Stimulated activated CD4-positive, alpha-beta T cell treated with anti-CD3 and anti-CD28 coated beads, Interleukin-4, amount 100 ng/mL, for 48 hours (primary cell): ENCODE measurements at regions not wholly inside any gene's neighbourhood (a gene's known extent, or its start where the extent isn't known, plus 50 kb on each side); places are given as distances from the start of the nearest gene placed in this dataset.
A peak's percentile ranks its signal among the peaks of the same experiment; 100 is the strongest.
"Not testable (repeated sequence)": the region's sequence is repeated elsewhere in the genome, so short reads cannot be mapped to it uniquely, and the experiment has no call there.

Source experiments
- DNase-seq, 2 donors: peaks; one replicate each; pipeline ENCODE4 v3.0.0-alpha.2; 2020; ENCODE audit warnings: low read depth in 2 of 2

- DNase-seq, result no peak
Measured at GRCh38 chr5:57396701-57397100, 85.9 kb downstream of the ACTBL2 start.

- no peak for DNase-seq
Measured at GRCh38 chr5:57394421-57395210, 88.0 kb downstream of the ACTBL2 start.

- DNase-seq, result no peak
Measured at GRCh38 chr5:57386958-57387357, 95.7 kb downstream of the ACTBL2 start.

GRCh38 chr5:57383093-57383861 lies 99.3 kb downstream of the ACTBL2 start:
- DNase-seq, result peak; percentile 12 to 32

- no peak for DNase-seq
Measured at GRCh38 chr5:57382655-57383054, 100.0 kb downstream of the ACTBL2 start.

GRCh38 chr5:57370376-57370775 lies 112.2 kb downstream of the ACTBL2 start:
- DNase-seq, result no peak

GRCh38 chr5:57368010-57368409 lies 114.6 kb downstream of the ACTBL2 start:
- DNase-seq, result no peak

GRCh38 chr5:57366744-57367143 lies 115.9 kb downstream of the ACTBL2 start:
- DNase-seq, result no peak

GRCh38 chr5:57362951-57363350 lies 119.7 kb downstream of the ACTBL2 start:
- no peak for DNase-seq

- no peak for DNase-seq
Measured at GRCh38 chr5:57360871-57361270, 121.7 kb downstream of the ACTBL2 start.

- DNase-seq, result no peak
Measured at GRCh38 chr5:57358796-57359592, 123.6 kb downstream of the ACTBL2 start.

GRCh38 chr5:57356850-57357249 lies 125.8 kb downstream of the ACTBL2 start:
- not testable (repeated sequence) for DNase-seq

GRCh38 chr5:57349214-57349613 lies 133.4 kb downstream of the ACTBL2 start:
- DNase-seq, result no peak

- DNase-seq, result no peak
Measured at GRCh38 chr5:57348376-57349140, 134.1 kb downstream of the ACTBL2 start.

GRCh38 chr5:57346328-57346727 lies 136.3 kb downstream of the ACTBL2 start:
- no peak for DNase-seq

GRCh38 chr5:57341380-57341979 lies 141.1 kb downstream of the ACTBL2 start:
- no peak for DNase-seq

- no peak for DNase-seq
Measured at GRCh38 chr5:57340681-57341080, 141.9 kb downstream of the ACTBL2 start.

GRCh38 chr5:57339521-57339920 lies 143.1 kb downstream of the ACTBL2 start:
- no peak for DNase-seq

GRCh38 chr5:57338868-57339340 lies 143.7 kb downstream of the ACTBL2 start:
- no peak for DNase-seq

GRCh38 chr5:57338068-57338867 lies 144.3 kb downstream of the ACTBL2 start:
- DNase-seq, result no peak
